22Rv1 (cell line): ENCODE measurements at regions not wholly inside any gene's neighbourhood (a gene's known extent, or its start where the extent isn't known, plus 50 kb on each side); places are given as distances from the start of the nearest gene placed in this dataset.
"Not testable (repeated sequence)": the region's sequence is repeated elsewhere in the genome, so short reads cannot be mapped to it uniquely, and the experiment has no call there.

ENCODE experiments used
- H3K27ac ChIP-seq: fragments of 450-650 bp; 2 replicates; pipeline ENCODE4 v1.5.1; 2017
- ZFX ChIP-seq: fragments of 450-650 bp; IDR thresholded peaks from 2 replicates; pipeline ENCODE4 v1.6.1; 2017; ENCODE audit warnings: antibody characterized with exemption, borderline replicate concordance
- TF ChIP-seq, protein P1 (sequence below): fragments of 450-650 bp; IDR thresholded peaks from 2 replicates; pipeline ENCODE4 v1.5.1; 2017; ENCODE audit warnings: mild to moderate bottlenecking

DNA sequence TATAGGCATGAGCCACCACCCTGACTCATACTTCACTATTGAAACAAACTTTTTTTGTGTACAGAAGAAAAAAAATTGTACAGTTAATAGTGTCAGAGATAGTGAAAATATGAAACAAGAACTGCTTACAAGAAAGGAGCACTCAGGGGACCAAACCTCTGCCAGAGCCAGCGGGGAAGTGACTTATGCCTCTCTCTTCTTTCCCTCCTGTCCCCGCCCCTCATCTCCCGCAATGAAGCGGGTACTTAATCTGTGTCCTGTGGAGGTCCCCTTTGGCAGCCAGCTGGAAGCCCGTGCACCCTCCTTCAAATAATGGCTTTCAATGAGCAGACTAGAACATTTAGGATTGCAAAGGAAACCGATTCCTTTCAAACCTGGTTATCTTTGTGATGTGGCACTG lies 51.5 kb downstream of the PPIAL4A start:
- H3K27ac ChIP-seq = not testable (repeated sequence)

DNA sequence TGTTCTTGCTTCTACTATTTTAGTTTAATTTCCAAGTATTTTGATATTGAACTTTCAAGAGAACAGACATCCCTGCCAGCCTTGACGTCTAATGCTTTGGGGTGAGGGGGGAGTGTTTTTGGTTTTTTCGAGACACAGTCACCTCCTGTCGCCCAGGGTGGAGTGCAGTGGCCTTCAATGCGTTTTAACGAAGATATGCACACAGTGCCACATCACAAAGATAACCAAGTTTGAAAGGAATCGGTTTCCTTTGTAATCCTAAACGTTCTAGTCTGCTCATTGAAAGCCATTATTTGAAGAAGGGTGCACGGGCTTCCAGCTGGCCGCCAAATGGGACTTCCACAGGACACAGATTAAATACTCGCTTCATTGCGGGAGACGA lies 52.3 kb downstream of the PPIAL4A start:
- H3K27ac ChIP-seq = peak overlapping the region; percentile 46

DNA sequence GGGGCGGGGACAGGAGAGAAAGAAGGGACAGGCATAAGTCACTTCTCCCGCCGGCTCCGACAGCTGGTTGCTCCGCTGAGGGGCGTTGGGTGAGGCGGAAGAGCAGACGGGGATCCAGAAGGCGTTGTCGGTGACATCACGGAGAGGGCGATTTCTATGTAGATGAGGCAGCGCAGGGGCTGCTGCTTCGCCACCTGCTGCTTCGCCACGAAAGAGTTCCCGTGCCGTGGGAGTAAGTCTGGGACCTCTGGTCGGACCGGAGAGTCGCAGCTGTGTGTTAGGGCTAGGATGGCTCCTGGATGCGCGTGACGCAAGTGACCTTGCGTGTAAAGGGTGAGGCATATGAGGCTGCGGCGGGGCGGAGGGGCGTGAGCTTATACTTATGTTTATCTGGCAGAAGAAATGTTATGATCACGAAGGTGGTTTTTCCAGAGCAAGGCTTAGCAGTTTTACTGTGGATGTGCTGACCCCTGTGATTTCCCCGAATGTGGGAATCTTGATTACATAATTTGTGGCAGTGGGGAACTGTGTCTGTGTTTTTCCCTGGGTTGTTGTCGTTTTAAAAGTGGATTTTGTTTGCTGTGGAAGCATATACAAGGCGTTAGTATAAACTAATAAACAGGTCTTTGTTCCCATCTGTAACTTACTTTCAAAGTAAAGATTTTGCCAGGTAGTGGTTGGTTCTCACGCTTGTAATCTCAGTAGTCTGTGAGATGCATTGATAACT lies 52.8 kb downstream of the PPIAL4A start:
- H3K27ac ChIP-seq = peak overlapping the region; percentile 46

DNA sequence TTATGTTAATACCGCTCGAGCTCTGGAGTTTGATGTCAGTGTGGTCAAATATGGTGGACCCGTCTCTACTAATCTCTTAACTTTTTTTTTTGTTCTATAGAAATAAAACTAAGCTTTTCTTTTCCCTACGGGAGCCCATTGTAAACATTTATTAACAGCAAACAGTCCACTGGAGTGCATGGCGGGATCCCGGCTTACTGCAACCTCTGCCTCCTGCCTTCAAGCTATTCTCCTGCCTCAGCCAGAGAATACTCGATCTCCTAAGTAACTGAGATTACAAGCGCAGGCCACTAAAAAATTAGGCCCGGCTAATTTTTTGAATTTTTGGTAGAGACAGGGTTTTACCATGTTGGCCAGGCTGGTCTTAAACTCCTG lies 53.4 kb downstream of the PPIAL4A start:
- peak overlapping the region; percentile 46 for H3K27ac ChIP-seq

DNA sequence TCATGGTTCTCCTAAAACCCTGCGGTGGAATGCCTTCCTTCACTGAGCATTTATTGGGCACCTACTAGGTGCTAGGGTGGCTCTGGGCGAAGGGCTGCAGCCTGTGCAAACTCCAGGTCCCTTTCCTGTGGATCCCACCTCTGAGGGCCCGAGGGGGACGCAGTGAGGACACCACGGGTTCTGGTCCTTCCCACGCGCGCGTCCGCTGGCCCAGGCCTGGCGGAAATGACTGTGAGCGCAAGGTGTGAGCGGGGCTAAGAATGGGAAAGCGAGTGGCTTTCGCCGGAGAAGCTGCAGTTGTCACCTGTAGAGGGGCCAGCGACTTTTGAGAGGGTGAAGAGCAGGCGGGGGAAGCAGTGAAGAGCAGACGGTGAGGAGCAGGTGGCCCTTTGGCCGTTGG lies 55.1 kb downstream of the PPIAL4A start:
- not testable (repeated sequence) for H3K27ac ChIP-seq

DNA sequence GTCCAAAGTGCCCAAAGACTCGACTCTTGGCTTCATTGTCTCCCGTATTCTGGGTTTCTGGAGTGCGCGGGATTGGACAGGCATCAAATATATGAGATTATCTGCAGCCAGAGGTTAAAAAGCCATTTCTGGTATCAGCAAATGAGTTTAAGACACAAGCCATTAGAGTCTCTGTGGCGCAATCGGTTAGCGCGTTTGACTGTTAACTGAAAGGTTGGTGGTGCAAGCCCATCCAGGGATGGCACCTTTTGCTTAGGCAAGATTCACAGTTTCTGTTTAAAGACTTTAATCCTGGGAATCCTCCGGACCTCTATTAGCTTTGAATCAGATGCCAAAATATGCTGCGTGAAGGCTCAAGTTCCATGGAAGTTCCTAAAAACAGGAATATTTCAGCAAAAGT lies 55.6 kb downstream of the PPIAL4A start:
- H3K27ac ChIP-seq = not testable (repeated sequence)

DNA sequence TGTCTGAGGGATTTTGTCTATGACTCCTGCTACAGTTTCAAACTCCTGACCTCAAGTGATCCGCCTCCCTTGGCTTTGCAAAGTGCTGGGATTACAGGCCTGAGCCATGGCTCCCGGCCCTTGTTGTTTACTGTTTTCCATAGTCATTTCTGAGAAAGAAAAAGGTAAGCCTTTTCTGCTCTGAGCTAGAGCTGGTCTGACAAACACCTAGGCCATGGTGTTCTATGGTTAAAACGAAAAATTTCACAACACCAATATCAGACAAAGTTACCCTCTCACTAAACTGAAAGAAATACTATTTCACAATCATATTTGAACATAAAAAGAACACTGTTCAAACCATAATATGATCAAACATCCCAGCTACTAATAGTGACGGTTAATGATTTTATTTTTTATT lies 57.5 kb downstream of the PPIAL4A start:
- H3K27ac ChIP-seq = not testable (repeated sequence)

DNA sequence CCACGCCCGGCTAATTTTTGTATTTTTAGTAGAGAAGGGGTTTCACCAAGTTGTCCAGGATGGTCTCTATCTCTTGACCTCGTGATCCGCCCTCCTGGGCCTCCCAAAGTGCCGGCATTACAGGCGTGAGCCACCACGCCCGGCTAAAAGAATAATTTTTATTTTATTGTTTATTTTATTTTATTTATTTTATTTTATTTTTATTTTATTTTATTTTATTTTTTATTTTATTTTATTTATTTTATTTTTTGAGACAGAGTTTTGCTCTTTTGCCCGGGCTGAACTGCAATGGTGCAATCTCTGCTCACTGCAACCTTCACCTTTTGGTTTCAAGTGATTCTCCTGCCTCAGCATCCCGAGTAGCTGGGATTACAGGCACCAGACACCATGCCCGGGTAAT lies 60.2 kb downstream of the PPIAL4A start:
- not testable (repeated sequence) for H3K27ac ChIP-seq

DNA sequence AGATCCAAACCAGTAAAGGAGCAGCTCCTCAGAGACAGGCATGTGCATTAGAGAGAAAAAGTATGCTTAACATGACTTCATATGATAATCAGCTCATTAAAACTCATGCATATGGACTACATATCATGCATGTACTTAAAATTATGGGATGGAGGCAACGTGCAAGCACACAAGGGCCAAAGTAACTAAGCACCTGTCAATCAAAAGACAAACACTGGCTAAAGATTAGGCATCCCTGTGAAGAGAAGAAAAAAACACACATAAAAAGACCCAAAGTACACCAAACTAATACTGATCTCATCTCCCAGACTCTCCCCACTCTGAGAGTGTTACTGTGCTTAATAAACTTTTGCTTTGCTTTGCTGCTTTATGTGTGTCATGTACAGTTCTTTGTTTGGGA lies 61.1 kb downstream of the PPIAL4A start:
- not testable (repeated sequence) for H3K27ac ChIP-seq

DNA sequence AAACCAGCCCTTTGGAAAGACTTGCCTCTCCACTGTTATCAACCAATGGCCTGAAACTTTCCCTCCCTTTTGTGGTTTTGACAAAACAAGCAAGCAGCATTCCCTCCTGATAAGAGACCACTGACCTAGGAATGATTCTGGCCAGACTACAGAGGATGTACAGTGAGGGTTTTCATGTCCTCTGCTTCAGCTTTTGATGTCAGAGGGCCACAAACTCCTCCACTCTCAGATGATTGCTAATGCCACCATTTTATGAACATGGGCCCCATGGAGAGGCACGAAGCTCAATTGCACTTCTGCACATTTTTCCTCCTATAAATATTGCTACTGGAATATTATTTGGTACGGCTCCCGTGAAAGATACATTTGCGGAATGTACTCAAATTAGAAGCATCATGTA lies 61.5 kb downstream of the PPIAL4A start:
- H3K27ac ChIP-seq = not testable (repeated sequence)

DNA sequence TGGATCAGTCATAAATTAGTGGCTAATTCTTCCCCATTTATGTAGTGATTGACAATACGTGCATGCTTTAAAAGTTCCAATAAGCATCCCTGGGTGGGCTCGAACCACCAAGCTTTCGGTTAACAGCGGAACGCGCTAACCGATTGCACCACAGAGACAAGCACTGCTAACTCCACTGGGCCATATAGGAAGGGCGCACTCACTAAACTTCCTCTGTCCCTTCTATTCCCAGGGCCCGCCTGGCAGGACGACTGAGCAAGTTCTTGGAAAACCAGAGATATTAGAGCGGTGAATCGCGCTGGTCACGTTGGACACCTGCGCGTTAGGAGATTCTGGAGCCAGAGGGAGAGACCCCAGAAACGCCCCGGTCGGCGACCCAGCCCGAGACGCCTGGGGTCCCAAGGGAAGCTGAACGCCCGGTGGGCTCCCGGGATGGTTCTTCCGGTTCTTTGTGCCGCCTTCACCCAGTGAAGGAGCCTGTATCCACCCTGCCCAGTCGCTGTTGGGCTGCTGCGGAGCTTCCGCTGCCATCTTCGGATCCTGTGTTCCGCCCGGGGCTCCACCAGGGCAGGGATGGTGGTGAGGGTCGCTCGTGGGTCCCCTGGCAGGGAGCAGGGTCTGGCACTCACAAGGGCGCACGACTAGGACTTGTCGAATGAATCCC lies 62.8 kb downstream of the PPIAL4A start:
- not testable (repeated sequence) for H3K27ac ChIP-seq

DNA sequence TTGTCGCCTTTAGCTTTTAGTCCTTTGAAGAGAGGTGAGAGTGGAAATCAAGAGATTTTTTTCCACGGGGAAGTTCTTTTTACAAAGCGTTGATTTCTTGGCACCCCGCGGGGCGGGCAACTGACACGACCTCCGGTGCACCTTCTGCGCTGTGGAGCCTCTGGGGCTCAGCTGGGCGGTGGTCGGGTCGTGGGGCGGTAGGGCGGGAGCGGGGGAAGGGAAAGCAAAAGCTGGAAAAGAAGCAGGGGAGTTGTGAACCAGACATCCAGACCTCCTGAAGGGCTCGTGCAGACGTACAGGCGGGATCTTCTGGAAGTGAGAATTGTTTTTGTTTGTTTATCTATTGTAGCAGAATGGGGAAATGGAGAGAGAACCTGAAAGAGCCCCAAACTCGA lies 63.3 kb downstream of the PPIAL4A start:
- not testable (repeated sequence) for H3K27ac ChIP-seq

DNA sequence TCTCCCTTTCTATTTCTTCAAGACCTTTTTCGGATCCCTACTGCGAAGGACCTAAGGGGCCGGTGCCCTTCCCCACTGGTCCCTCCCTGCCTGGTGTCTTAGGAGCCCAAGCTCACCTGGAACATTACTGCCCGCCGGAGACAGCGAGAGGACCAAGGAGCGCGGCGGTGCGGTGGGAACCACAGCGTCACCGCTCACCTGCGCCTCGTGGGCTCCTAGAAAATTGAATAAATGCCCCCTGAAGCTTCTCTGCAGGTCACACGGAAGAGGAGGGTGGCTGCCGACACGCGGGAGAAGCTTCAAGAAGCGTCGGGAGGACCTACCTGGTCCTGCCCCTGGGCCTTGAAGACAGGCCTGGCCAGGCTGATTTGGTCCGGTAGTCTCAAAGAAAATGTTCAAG lies 65.2 kb downstream of the PPIAL4A start:
- H3K27ac ChIP-seq = no peak overlapping the region
- TF ChIP-seq, protein P1, sequence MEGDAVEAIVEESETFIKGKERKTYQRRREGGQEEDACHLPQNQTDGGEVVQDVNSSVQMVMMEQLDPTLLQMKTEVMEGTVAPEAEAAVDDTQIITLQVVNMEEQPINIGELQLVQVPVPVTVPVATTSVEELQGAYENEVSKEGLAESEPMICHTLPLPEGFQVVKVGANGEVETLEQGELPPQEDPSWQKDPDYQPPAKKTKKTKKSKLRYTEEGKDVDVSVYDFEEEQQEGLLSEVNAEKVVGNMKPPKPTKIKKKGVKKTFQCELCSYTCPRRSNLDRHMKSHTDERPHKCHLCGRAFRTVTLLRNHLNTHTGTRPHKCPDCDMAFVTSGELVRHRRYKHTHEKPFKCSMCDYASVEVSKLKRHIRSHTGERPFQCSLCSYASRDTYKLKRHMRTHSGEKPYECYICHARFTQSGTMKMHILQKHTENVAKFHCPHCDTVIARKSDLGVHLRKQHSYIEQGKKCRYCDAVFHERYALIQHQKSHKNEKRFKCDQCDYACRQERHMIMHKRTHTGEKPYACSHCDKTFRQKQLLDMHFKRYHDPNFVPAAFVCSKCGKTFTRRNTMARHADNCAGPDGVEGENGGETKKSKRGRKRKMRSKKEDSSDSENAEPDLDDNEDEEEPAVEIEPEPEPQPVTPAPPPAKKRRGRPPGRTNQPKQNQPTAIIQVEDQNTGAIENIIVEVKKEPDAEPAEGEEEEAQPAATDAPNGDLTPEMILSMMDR = no peak
- no peak for TF ChIP-seq ZFX

DNA sequence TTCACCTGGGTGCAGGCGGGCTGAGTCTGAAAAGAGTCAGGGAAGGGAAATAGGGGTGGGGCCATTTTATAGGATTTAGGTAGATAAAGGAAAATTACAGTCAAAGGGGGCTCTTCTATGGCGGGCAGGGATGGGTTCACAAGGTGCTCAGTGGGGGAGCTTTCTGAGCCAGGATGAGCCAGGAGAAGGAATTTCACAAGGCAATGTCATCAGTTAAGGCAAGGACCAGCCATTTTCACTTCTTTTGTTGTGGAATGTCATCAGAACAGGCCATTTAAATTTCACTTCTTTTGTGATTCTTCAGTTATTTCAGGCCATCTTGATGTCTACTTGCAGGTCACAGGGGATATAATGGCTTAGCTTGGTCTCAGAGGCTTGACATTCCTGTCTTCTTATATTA lies 66.4 kb downstream of the PPIAL4A start:
- not testable (repeated sequence) for H3K27ac ChIP-seq

DNA sequence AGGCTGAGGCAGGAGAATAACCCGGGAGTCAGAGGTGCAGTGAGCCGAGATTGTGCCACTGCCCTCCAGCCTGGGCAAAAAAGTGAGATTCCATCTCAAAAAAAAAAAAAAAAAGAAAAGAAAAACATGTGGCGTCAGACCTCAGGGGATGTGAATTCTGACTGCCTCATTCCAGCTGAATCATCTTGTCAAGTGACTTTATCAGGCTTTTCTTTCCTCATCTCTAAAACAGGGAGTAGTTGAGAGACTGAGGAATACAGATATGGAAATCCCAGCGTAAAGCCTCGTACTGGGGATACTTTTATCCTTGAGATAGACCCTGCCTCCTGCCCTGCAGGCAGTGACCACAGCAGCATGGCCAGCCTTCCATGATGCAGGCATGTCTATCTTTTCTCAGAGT lies 76.4 kb downstream of the PPIAL4A start:
- not testable (repeated sequence) for H3K27ac ChIP-seq

DNA sequence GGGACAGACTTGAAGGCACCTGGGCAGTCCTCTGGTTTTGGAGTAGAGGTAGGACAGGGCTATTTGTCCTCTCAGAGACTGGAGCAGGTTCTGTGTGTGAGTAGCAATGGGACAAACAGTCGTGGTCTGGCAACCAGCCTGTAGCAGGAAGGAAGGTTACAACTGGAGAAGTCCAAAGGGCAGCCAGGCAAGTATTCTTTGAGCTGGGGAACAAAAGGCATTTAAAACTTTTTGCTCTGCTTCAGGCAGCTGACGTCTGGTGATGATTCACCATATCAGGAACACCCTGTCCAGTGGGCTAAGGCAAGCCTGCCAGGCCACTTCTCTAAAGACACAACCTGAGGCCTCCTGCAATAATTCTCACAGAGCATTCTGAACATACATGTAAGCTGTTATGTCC lies 83.3 kb downstream of the PPIAL4A start:
- 0 out of 2 replicates have a peak overlapping the region, but pooled peaks have one; percentile 27 for H3K27ac ChIP-seq

DNA sequence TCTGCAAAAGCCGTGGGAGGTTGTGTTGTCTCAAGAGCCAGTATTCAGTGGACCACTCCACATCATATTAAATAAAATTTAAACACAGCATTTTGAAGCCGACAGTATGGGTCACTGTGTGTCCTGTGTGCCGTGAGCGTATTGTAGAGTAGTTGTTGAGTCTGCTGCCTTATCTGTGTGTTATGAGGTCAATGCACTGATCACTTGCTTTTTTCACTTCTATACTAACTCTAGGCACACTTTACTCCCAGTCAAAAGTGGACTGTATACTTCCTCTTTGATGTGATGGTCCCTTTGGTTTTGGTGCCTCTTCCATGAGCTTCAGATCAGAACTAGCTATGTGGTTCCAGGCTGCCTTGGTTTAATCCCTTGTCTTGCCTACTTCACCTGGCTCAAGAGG lies 84.3 kb downstream of the PPIAL4A start:
- not testable (repeated sequence) for H3K27ac ChIP-seq

DNA sequence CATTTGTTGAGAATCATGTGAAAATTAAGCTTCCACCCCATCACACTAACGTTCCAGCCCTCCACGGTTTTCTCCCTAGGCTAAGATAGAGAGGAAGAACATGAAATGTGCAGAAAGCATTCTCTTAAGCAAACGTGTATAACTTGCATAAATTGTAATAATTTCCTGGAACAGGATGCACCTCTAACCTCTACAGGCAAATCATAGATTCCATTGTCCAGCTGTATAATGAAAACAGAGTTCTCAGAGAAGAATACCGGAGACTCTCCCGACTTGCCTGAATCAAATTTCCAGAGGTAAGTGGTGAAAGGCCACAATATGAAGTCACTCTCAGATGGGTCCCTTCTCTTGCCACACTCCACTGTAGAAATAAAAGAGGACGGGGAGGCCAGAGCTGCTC lies 87.7 kb downstream of the PPIAL4A start:
- not testable (repeated sequence) for H3K27ac ChIP-seq

DNA sequence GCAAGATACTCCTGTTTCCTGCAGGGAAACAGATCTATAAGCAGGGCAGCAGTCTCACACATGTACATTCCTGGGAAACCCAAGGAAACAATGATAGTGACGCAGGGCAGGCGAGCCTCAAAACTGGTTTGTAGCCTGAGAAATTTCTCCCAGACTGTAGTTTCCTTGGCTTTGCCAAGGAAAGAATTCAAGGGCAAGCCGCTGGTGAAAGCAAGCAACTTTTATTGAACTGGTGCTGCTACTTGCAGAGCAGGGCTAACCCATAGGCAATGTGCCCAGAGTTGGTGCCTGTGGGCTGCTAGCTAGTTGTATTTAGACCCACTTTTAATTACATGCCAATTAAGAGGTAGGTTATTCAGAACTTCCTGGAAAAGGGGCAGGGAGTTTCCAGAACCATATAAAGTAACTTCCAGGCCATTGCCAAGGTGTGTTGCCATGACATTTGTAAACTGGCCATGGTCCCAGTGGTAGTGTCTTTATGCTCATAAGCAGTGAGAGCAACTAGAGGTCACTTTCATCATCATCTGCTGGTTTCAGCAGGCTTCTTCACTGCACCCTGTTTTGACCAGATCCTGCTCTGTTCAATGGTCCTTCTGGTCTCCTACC lies 92.0 kb downstream of the PPIAL4A start:
- not testable (repeated sequence) for H3K27ac ChIP-seq

DNA sequence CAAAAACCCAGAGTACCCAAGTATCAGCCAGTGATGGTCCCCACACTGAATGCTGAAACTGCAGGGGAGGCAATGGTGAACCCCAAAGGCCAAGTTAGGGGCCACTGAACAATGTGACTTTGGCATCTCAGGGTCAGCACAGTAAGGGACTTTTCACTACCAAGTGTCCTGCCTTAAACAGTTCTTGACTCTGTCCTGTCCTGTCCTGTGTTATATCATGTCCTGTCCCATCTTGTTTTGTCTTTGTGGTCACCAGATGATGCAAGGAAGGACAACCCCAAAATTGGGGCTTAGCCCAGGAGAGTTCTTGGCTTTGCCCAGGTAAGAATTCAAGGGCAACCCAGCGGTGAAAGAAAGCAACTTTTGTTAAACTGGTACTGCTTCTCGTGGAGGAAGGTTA lies 105.0 kb downstream of the PPIAL4A start:
- not testable (repeated sequence) for H3K27ac ChIP-seq

DNA sequence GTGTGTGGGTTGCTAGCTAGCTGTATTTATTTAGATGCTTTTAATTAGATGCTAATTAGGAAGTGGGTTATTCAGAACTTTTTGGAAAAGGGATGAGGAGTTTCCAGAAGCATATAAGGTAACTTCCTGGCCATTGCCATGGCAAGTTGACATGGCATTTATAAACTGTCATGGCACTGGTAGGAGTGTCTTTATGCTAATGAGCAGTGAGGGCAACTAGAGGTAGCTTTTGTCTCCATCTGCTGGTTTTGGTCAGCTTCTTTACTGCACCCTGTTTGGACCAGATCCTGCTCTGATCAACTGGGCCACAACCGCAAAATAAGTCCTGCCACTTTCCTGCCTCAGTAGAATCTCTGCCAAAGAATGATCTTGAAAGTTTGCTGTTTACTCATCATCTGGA lies 105.5 kb downstream of the PPIAL4A start:
- not testable (repeated sequence) for H3K27ac ChIP-seq
